NCI-H526 (cell line): ENCODE measurements at regions not wholly inside any gene's neighbourhood (a gene's known extent, or its start where the extent isn't known, plus 50 kb on each side); places are given as distances from the start of the nearest gene placed in this dataset.
"Not testable (repeated sequence)": the region's sequence is repeated elsewhere in the genome, so short reads cannot be mapped to it uniquely, and the experiment has no call there.

Experiments
- DNase-seq, 2 experiments: peaks; one replicate each; lab custom pipeline; 2025; lab: John Stamatoyannopoulos, UW

DNA sequence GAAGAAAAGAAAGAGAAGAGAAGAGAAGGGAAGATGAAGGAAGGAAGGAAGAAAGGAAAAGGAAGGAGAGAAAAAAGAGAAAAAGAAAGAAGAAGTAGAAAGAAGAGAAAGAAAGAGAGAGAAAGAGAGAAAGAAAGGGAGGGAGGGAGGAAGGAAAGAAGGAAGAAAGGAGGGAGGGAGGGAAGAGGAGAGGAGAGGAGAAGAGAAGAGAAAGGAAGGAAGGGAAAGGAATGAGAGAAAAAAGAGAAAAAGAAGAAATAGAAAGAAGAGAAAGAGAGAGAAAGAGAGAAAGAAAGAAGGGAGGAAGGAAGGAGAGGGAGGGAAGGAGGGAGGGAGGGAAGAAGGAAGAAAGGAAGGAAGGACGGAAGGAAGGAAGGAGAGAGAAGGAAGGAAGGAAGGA is 217.9 kb upstream of the POU1F1 start:
- no peak for DNase-seq

DNA sequence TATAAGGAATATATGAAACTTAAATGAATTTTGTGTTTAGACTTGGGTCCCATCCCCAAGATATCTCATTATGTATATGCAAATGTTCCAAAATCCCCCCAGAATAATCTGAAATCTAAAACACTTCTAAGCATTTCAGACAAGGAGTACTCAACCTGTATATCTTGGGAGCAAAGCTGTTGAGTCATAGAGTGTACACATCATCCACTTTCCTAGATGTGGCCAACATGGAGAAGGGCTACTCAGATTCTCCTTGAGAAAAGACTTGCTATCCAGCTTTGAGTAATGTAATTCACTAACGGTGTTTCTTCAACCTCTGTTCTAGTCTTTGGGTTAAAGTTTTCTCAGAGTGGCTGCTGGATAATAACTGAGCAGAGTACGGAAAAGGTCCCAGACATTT is 215.5 kb upstream of the POU1F1 start:
- DNase-seq = no peak

DNA sequence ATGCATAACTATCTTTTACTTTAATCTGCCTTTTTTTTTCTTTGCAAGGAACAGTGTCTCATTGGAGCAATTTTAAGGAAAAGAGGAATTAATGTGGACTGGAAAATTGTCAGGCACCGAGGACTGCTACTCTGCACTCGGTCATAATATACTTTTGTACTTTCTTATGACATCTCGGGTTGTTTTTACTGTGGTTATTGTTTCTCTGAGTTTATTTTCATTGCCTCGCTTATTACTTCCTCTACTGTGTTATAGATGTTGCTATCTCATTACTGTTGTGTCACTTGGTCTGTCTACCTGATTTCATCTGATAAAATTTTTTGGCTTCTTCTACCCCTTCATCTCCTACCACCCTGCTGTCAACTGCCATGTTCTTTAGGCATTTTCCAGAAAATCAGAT is 213.5 kb upstream of the POU1F1 start:
- DNase-seq = no peak

DNA sequence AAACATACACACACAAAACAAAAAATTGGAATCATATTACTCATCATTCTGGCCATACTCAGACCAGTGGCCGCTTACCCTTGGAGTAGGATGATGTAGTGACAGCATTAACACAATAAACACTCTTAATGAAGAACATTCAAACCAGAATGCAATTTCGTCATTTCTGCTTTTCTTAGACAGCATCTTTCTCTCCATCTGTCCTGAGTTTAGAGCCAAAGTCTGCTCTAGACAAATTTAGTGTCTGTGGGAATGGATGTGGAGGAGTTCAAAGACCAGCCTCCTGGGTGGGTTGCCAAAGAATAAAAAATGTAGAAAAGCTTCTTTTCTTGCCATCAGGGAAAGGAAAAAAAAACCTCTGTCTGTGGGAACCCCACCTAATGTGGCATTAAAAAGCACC is 212.4 kb upstream of the POU1F1 start:
- no peak for DNase-seq

DNA sequence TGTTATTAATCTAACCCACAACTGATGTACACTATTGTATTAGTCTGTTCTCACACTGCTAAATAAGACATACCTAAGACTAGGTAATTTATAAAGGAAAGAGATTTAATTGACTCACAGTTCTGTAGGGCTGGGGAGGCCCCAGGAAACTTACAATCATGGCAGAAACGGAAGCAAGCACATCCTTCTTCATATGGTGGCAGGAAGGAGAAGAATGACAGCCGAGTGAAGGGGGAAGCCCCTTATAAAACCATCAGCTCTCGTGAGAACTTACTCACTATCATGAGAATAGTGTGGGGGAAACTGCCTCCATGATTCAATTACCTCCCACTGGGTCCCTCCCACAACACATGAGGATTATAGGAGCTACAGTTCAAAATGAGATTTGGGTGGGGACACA is 210.3 kb upstream of the POU1F1 start:
- not testable (repeated sequence) for DNase-seq

DNA sequence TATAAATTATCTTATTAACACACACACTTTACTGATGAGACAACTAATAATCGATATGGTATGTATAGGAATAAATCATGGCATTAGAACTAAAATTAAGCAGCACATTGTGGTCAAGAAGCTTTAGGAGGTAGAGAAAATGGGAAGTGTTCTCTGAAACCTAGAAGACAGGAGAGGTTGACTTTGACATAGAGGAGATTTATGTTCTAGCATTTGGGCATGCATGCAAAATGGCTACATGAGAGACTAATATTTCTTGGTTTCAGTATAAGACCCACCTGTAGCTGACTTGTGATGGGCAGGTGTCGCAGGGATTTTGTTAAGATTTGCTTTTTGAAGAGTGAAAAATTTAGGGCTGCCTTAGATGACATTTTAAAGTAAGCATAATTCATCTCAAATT is 209.7 kb upstream of the POU1F1 start:
- no peak for DNase-seq

DNA sequence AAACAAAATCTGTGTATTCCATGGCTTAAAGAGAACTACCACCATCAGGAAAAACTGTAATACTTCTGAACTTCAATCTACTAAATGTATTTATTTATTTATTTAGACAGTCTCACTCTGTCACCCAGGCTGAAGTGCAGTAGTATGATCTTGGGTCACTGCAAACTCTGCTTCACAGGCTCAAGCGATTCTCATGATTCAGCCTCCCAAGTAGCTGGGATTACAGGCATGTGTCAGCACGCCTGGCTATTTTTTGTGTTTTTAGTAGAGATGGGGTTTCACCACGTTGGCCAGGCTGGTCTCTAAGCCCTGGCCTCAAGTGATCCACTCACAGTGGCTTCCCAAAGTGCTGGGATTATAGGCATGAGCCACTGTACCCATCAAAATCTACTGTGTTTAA is 202.3 kb upstream of the POU1F1 start:
- no peak for DNase-seq

DNA sequence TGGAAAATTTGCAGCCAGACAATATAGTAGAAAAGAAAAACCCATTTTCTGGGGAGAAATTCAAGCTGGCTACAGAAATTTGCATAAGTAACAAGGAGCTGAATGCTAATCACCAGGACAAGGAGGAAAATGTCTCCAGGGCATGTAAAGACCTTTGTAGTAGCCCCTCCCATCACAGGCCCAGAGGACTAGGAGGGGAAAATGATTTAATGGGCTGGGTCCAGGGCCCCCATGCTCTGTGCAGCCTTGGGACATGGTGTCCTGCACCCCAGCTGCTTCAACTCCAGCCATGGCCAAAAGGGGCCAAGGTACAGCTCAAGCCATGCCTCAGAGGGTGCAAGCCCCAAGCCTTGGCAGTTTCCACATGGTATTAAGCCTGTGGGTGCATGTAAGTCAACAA is 197.6 kb upstream of the POU1F1 start:
- no peak for DNase-seq

DNA sequence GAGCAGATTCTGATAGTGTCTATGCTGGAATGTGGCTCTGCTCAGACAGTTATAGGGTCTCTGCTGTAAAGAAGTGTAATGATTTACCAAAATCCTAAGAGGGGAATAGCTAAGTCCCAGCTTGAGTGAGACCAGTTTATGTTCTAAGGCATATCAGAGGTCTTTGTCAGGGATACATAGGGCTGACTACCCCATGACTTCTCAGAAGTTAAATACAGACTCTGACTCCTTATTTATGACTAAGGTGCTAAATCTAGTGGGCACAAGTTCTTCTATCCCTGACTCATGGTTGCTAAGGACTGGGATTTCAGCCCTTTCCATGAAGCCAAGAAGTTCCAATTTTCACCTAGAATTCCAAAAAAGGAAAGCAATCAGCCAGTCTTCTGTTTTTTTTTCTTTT is 192.6 kb upstream of the POU1F1 start:
- no peak for DNase-seq

DNA sequence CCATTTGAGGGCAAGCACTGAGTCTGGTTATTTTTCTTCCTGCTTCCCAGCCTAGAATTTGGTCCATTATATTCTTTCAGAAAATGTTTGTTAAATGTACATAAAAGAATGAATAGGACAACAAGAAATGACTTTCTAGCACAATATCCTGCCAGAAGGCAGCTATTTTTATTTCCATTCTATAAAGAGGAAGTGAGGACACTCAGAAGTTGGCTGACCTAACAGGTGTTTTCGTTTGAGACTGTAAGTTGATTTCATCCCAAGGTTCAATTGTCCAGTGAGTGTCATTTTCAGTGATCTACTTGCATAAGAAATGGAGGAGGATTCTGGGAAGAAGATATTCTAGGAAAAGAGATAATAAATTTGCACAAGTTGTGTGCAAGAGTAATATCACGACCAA is 191.9 kb upstream of the POU1F1 start:
- DNase-seq = no peak

DNA sequence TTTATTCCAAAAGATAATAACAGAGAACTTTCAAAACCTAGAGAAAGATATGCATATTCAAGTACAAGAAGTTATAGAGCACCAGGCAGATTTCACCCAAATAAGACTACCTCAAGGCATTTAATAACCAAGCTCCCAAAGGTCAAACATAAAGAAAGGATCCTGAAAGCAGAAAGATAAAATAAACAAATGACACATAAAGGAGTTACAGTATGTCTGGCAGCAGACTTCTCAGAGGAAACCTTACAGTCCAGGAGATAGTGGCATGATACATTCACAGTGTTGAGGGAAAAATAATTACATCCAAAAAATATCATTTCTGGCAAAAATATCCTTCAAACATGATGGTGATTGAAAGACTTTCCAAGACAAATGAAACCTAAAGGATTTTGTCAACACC is 185.8 kb upstream of the POU1F1 start:
- DNase-seq = no peak

DNA sequence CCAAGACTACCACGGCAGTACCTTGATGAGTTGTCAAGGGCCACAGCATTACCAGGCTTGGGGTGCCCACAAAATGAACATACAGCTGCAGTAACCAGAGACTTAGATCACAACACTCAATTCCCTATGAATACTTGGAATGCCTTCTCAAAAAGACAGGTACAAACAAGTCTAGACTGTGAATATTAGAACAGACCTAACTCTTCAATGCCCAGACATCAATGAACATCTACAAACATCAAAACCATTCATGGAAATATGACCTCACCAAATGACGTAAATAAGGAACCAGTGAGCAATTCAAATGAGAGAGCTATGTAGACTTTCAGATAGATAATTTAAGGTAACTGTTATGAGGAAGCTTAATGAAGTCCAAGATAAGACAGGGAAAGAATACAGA is 185.1 kb upstream of the POU1F1 start:
- DNase-seq = no peak

DNA sequence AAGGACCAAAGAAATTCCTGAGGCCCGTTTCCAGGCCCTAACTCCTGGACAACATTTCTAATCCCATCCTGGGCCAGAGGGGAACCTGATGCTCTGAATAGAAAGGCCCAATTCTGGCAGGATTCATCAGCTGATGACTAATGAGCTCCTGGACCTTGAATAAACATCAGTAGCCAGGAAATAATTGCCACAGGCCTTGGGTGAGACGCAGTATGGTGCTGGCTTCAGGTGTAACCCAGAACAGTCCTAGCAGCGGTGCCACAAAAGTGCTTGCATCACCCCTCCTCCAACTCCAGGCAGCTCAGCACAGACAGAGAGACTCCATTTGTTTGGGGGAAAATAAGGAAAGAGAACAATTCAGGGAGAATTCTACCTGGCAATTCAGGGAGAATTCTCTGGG is 184.7 kb upstream of the POU1F1 start:
- DNase-seq = no peak

DNA sequence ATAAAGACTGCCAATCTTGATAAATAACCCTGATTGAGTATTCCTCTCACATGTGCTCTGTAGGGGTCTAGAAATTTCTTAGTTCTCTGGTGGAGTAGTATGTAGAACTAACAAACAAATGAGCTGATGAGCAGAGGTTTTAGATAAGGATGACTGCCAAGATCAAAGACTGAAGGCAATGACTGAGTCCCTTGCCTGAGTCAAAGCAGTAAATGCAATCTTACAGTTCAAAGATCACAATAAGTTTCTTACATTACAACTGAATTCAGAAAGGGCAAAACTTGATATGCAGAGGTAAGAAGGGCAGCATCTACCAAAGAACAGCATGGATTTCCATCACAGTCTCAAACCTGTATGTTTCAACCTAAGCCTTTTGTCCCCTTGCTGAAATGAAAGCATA is 172.2 kb upstream of the POU1F1 start:
- no peak for DNase-seq

DNA sequence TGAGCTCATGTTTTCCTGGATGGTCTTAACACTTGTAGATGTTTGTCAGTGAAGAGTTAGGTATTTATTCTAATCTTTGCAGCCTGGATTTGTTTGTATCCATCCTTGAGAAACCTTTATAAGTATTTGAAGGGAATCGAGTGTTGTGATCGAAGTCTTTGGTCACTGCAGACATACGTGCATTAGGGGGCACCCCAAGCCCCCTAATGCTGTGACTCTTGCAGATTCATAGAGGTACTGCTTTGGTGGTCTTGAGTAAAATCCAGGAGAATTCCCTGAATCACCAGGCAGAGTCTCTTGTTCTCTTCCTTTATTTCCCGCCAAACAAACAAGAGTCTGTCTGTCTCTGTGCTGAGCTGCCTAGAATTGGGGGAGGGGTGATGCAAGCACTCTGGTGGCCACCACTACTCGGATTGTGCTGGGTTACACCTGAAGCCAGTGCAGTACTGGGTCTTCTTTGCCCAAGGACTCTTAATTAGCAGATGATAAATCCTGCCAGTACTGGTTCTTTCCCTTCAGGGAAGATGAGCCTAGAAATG is 170.5 kb upstream of the POU1F1 start:
- DNase-seq = no peak

DNA sequence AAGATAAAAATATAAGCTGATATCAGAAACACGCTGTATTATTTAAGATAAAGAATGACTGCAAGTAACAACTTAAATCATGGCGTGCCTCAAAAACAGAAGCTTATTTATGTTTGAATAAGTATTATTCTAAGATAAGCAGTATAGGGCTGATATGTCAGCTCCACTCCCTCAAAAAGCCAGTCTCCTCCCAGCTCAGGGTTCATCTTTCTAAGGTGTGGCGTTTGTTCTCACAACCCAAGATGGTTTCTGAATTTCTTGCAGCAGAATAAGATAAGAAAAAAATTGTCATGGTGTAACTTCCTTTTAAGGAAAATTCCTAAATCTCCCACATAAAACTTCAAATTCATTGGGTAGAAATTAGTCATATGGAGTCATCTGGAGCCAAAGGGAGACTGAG is 166.1 kb upstream of the POU1F1 start:
- no peak for DNase-seq

DNA sequence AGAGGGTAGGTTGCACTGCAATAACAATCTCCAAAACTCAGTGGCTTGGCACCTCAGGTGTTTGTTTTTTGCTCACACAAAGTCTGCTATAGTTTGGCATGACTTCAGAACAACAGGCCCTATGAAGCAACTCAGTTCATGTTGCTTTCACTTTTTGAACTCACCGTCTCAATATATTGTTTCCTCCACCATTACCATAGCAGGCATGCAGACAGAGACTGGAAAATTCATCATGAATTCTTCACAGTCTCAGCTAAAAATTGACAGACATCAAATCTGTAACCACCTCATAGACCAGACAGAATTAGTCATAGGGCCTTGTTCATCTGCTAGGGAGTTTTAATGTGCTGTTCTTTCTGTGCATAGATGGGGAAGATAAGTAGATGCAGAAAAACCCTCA is 161.4 kb upstream of the POU1F1 start:
- no peak for DNase-seq

DNA sequence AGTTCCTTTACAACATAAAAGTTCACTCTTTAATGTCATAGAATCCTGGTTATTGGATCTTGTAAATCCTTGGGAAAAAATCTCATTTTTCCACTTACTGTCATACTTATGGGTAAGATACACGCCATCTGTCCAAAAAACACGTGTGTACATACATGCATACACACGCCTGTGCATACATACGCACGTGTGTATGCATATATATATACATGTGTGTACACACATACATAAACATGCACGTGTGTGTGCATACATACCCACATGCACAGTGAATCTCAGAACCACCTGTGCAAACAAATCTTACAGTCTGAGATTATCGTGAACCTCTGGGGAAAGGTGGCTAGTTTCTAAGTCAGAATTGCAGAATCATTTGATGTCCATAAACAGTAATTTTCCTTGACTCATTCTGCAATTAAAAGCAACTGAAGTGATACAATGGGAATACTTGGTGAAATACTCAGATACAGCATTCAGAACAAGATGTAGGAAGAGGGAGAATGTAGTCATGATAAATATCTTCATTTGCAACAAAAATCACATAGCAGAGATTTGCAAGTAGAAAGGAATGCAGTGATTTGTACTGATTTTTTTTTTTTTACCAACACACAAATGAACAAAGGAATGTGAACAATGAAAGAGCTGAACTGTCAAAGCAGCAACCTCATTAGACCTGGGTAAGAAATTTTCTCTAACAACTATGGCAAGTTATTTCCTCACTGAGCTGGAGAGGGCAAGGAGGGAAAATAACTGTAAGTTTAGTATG is 160.6 kb upstream of the POU1F1 start:
- DNase-seq = no peak

DNA sequence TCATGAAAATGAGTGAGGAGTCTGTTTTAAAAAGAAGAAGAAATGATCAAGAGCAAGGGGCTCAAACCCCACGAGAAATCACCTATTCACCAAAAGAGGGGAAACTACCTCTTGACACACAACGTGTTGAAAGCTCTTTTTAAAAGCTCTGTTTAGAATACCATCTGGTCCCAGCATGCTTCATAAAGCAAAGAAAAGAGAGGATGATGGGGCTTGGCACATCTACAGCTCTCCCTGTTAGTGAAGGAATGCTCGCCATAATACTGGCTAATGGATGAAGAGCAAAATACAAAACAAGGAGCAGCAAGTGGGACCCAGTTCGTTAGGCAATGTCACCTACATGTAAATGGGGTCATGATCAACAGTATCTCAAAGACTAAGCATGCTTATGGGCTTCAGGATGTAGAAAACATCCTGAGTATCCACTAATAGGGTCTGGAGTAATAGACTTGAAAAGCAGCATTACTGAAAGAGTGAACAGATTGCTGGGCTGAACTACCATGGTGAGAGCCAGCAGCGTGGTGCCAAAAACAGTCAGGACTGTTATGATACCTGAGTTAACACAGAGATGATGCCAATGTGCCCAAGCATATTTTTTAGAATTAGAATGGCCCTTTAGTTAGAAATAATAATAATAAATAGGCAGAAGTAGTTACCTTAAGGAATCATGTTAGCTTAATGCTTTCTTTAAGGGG is 159.7 kb upstream of the POU1F1 start:
- DNase-seq = no peak

DNA sequence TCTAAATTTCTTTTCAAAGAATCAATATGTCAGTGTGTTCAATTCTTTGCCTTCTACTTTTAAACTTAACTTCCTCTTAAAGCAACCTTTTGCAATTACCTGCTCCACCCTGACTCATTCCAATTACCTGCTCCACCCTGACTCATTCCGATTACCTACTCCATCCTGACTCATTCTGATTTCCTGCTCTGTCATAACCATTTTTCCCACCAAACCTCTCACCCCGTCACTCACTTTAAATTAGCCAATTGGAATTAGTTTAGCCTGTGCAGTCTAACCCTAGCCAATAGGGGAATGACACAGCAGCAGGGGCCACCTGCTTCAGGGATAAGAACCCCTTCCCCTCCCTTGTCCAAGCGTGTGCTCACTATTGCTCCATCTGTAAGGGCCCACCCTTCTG is 157.1 kb upstream of the POU1F1 start:
- DNase-seq = not testable (repeated sequence)

DNA sequence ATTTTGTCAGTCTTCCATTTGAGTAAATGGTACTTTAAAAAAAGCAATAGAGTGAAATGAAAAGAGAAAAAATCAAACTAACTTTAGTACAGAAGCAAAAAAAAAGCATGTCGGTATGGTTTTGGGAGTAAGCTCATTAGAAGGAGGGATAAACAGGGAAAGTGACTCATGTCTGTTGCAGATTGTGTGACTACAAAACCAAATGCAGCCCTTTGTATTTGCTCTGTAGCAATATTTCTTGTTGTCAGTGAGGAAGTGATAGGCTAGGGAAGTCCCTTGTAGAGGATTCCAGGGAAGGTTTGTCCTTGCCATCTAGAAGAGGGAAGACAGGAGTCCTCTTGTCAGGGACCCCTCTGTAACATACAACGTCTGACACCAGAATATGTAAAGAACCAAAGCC is 150.5 kb upstream of the POU1F1 start:
- no peak for DNase-seq

DNA sequence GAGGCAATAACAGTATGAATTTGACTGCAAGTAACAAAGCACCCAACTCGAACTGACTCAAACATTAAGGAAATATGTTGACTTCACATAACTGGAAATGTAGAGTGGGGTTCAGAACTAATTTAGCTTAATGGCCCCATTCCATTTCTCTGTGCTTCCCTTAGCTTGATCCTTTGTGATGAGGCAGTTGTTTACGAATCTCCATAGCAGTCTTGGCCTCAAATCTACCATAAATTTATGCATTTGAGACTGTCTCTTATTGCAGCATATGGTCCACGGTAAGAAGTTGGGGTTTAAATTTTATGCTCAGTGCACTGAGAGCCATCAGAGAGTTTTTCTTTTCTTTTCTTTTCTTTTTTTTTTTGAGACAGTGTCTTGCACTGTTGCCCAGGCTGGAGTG is 148.7 kb upstream of the POU1F1 start:
- no peak for DNase-seq

DNA sequence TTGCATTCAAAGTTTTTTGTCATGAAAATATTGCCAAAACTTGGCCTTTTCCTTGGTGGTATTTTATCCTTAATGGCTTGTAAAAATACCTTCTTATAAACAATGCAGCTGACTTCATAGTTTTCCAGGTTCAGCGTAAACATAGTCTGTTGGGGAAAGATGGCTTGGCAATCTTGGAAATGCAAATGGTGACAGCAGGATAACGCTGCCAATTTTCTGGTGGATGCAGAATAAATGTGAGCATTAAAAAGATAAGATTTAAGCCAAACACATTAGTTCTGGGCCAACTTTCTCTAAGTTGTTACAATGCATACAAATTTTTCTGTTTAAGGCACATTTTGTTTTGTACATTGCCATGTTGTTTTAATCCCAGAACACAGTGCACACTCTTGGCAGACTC is 147.0 kb upstream of the POU1F1 start:
- DNase-seq = no peak

DNA sequence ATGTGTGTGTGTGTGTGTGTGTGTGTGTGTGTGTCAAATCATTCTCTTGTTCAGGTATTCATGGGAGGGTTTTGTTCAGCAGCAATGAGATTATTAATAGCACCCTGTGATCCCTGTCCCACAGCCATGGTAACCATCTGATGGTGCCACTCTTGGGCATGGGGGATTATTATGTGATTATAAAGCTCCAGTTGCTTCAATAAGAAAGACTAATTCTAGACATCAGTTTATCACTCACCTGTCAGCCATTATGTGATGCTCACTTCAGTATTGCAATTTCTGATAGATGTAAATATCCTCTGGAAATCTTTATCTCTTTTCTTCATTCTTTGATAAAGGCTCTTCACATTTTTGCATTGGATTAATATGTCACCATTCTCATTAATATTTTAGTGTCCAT is 145.9 kb upstream of the POU1F1 start:
- no peak for DNase-seq
